ENCODE measurements at regions not wholly inside any gene's neighbourhood (a gene's known extent, or its start where the extent isn't known, plus 50 kb on each side); places are given as distances from the start of the nearest gene placed in this dataset.

GRCh38 chr11:43119275-43119970, 192.4 kb upstream of the API5 start:
- TF ChIP-seq YY1 (IDR thresholded peaks at IDR 0.05; ENCODE audit: insufficient read depth, insufficient read length), result no peak
- no peak for TF ChIP-seq ZNF274 (IDR thresholded peaks at IDR 0.05; ENCODE audit: low read depth, low read length)

All from NT2/D1 (cell line).